ENCODE measurements at regions not wholly inside any gene's neighbourhood (a gene's known extent, or its start where the extent isn't known, plus 50 kb on each side); places are given as distances from the start of the nearest gene placed in this dataset.

DNA sequence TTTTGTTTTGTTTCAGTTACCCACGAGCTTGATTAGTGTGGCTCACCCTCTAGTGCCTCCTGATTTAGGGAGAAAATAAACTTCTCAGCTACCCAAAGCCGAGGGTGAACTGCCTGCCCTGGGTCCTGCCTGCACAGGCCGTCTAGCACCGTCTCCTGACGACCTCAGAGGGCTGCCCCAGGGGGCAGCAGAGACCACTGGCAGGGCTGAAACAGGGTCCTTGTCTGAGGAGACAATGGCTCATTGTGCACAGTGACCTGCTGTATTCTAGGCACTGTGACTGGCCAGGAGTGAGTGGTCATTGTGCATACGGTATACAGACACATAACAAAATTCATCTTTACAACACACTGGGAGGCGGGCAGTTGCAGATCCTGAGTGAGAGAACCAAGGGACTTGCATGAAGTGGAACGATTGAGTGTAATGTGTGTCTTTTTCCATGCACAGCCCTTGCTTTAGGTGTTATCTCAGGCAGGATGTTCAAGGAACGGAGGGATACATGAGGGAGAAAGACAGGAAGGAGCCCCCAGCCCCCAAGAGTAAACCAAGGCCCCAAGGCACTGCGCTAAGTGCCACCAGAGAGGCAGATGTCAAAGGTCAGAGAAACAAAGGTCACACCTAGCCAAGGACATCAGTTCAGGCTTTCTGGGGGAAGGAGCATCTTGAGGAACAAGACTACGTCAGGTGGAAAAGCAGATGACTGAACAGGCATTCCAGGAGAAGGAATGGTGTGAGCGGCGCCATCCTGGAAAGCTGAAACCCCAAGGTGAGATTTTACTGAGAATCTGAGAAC is 421.3 kb downstream of the LPIN1 start:
- TF ChIP-seq, protein P1, sequence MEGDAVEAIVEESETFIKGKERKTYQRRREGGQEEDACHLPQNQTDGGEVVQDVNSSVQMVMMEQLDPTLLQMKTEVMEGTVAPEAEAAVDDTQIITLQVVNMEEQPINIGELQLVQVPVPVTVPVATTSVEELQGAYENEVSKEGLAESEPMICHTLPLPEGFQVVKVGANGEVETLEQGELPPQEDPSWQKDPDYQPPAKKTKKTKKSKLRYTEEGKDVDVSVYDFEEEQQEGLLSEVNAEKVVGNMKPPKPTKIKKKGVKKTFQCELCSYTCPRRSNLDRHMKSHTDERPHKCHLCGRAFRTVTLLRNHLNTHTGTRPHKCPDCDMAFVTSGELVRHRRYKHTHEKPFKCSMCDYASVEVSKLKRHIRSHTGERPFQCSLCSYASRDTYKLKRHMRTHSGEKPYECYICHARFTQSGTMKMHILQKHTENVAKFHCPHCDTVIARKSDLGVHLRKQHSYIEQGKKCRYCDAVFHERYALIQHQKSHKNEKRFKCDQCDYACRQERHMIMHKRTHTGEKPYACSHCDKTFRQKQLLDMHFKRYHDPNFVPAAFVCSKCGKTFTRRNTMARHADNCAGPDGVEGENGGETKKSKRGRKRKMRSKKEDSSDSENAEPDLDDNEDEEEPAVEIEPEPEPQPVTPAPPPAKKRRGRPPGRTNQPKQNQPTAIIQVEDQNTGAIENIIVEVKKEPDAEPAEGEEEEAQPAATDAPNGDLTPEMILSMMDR (IDR thresholded peaks at IDR 0.05), result no peak
- TF ChIP-seq ZFX (IDR thresholded peaks at IDR 0.05; ENCODE audit: borderline replicate concordance), result no peak

Data from 22Rv1 (cell line).